DLD1 (cell line): ENCODE measurements at regions not wholly inside any gene's neighbourhood (a gene's known extent, or its start where the extent isn't known, plus 50 kb on each side); places are given as distances from the start of the nearest gene placed in this dataset.

Experiments
- in situ Hi-C: cut with HindIII; loops from 2 replicates; pipeline ENCODE4 v1.10.0; 2017; ENCODE audit warnings: low sequenced_read_pairs

DNA sequence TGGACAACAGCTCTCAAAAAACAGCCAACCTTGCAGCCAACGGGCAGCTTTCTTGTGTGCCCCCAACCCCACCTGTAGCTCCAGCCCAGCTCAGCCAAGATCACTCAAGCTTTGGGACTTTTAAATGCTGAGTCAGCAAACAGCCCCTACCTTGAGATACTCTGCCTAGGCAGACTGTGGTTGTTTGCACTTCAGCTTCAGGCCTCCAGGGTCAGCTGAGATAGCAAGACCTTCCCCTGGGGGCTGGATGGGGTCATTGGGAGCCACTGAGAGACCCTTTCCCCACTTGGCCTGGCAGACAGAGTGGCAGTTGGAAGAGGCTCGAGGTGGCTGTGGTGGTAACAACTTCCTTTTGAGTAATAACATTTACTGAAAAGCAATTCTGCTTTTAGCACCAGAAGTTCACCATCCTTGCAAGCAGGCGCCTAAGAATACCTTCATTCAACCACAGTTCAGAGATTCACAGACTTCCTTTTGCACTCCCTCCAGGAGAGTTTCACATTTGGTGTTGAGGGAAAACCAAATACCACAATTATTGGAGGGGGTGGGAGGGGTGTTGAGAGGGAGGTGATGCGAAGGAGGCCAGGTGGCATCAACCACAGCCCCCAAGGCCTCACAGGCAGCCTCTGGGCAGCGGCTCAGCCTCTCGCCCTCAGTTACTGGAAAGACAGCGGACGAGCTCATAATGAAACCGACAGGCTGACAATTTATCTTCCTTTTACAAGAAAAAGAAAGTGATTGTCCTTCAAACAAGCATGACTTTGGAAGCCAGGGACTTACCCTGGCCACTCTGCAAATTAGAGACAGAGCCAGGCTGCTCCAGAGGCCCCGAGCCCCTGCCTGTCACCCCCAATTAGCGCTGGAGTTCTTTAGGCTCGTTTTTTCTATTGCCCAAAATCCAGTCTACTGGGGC is 148.1 kb downstream of the CEBPB start:
- in situ Hi-C loops, result no loop called here

DNA sequence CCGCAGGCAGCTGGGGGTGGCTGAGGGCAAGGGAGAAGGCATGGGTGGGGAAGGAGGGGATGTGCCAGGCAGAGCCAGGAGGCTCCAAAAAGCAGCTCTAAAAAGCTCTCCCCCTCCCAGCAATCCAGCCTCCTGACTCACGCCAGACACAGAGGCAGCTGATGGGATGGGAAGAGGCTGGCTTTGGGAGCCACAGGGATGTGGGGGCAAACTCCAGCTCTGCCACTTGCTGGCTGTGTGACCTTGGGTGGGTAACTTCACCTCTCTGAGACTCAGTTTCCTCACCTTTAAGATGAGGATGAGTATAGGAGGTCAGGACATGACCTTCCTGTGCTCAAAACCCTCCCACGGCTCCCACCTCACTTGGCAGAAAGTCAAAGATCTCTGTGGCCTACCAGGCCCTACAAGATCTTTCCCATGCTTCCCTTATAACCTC is 148.9 kb downstream of the CEBPB start:
- in situ Hi-C loops, result no loop called here

- in situ Hi-C loops, result no loop called here
These were observed 149.9 kb downstream of the CEBPB start for GRCh38 chr20:50340541-50340940.

- in situ Hi-C loops, result no loop called here
These were observed 150.4 kb downstream of the CEBPB start for GRCh38 chr20:50341050-50341449.

GRCh38 chr20:50341880-50342637 is 151.4 kb downstream of the CEBPB start:
- in situ Hi-C loops, result no loop called here

DNA sequence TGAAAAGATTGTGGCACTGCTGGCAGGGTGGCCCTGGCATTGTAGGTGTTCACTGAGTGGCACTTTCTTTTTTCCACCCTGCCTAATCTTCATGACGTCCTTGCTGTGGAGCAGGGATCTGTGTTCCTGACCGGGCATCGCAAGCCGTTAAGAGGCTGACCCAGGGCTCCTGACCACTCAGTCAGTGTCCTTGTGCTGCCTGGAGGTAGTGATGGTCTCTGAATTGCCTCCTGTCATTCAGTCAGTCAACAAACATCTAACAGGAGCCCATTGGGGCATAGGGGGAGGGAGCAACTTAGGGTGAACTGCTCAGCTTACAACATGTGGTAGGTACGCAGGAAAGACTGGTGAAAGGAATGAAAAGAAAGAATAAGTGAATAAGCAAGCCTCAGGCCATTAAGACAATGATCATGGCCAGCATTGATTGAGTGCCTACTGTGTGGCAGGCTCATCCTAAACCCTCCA is 152.0 kb downstream of the CEBPB start:
- in situ Hi-C loops, result no loop called here

- in situ Hi-C loops, result no loop called here
These were observed 152.5 kb downstream of the CEBPB start for GRCh38 chr20:50343125-50343489.

DNA sequence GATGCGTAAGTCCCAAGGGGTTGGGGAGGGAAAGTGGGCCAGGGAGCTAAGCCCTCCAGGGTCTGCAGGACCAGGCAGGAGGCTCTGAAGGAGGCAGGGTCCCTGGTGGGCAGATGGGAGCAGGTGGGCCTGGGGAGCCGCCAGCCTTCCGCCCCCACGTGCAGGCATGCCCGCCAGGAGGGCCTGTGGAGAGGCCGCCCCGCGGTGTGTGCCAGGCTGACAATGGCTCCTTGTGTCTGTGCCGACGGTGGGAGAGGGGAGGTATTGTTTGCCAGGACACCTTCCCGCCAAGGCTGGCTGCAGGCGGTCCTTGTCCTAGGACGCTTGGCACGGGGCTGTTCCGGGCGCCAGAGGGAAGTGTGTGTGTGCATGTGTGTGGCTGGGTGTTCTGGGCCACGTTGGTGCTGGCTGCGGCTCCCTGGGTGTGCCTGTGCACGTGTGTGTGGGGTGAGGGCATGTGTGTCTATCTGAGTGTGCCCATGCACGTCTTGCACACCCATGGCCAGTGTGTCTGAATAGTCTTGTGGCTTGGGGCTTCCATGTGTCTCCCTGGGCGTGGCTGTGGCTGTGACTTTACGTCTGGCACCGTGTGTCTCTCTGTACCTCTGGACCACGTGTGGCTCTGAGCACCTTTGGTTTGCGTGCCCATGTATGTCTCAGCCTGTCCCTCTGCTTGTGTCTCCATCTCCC is 153.0 kb downstream of the CEBPB start:
- in situ Hi-C loops, result no loop called here

DNA sequence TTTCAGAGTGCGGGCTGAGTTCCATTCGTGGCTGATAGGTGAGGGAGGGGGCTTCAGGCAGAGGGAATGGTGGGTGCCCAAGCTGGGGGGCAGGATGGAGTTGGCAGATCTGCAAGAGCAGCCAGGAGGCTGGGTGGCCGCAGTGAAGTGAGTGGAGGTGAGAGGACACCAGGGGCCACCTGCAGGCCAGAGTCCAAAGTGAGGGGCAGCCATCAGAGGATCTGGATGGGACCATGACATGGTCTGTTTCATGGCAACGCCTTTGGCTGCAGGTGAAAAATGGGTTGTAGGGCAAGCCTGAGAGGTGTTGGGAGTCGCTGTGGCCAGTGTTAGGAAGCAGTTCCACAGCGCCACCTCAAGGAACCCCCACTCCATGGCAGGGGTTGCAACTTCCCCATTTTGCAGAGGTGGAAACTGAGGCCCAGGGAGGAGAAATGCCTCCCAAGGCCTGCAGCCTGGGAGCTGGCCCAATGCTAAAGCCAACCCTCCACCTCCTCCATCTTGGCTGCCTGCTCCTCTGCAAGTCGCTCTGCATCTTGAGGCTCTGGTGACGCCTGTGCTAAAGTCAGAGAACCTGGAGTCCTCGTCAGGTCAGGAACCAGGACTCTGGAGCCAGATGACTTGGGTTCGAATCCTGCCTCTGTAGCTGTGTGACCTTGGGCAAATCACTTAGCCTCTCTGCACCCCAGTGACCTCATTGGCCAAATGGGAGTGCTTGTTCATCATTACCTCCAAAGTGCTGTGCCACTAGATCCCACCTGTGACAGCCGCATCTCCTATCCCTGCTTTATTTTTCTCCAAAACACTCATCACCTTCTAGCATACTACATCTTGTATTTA is 153.8 kb downstream of the CEBPB start:
- in situ Hi-C loops, result no loop called here

DNA sequence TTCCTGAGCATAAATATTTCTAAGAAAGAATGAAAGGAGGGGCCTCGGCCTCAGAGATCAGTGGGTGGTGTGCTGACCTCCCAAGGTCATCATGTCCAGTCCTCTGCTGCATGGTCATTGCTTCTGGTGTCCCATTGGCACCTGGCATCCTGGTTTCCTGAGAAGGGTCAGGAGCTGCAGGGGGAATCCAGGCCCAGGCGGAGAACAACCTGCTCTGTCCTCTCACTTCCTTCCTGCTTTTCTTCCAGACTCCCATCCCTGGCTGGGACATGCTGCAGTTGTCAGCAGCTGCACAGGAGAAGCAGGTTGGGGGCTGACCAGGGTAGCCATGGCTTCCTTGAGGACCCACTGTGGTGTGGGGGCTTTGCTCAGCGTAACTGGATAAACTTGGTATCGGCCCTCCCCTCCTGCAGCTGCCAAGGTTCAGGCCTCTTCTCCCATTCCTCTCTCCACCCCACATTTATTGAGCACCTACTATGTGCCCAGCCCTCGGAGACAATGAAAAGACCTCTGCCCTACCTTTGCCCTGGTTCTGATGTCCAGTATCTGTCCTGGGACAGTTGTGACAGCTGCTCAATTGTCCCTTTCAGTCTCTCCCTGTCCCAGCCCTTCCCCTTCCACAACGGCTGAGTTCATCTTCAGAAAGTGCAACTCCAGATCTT is 155.2 kb downstream of the CEBPB start:
- in situ Hi-C loops, result no loop called here

- in situ Hi-C loops, result no loop called here
These were observed 156.0 kb downstream of the CEBPB start for GRCh38 chr20:50346374-50347283.

DNA sequence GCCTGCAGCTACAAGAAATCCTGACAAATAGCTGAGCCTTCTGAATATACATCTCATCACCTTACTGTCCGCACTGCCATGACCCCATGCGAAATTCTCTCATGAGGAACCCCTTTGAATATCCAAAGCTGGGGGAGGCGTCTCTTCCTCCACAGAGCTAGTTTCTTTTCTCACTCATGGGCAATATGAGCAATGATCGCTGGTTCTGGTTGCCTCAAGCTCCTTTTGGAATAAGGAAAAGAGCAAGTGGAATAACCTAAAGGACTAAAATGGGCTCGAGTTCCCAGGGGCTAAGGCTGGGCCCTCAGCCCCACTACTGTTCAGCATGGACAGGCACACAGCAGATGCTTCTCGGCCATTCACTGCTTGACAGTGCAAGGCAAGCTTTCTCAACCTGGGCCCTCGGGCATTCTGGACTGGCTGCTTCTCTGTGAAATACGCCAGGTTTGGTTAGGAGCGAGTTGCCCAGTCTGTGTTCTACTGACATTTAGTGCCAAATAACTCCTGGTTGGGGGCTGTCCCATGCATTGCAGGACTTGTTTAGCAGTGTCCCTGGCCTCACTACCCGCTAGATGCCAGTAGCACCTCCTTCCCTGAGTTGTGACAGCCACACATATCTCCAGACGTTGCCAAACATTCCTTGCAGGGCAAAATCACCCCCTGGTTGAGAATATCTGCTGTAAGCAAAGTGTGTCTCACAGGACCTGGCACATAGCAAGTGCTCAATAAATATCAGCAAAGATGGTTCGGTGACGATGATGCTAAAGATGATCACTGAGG is 156.8 kb downstream of the CEBPB start:
- in situ Hi-C loops, result no loop called here

DNA sequence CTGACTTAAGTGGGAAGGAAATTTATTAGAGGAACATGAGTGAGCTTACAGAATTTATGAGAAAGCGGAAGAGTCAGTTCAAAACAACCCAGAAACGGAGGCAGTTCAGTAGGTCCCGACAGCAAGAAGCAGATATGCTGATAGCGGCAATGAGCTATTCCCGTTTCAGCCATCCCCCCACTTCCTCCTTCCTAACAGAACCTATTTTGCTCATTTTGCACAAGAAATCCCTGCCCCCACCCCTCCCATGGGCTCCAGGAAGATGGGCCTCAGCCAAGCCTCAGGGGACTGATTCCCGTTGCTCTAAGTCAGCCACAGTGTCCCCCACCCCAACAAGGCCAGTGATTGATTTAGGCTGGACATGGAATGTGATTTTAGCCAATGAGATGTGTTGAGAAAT is 157.5 kb downstream of the CEBPB start:
- in situ Hi-C loops, result no loop called here

DNA sequence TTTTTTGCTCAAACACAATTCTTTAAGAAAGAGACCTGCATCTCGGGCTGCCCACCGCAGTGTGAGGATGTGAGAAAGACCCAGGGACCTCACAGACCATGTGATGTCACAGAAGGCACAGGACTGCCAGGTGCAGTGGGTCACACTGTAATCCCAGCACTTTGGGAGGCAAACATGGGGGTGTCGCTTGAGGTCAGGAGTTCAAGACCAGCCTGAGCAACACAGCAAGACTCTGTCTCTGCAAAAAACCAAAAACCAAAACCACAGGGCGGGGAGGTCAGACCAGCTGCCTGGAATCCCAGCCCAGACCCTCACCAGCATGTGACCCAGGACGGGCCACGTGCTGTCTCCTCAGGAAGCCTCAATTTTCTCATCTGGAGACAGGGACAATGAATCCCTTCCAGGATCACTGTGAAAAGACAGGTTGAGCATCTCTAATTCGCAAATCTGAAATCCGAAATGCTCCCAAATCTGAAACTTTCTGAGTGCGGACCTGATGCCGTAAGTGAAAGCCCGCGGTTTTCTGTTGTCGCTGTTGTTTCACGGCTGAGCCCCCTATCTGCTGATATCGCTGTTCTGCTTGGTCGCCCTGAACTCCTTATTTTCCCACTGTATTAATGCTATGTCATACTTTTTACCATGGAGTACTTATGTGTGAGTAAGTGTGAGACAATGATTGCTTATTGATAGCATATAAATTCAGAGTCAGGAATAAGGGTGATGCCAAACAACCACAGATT is 159.5 kb upstream of the PTPN1 start:
- in situ Hi-C loops, result no loop called here

DNA sequence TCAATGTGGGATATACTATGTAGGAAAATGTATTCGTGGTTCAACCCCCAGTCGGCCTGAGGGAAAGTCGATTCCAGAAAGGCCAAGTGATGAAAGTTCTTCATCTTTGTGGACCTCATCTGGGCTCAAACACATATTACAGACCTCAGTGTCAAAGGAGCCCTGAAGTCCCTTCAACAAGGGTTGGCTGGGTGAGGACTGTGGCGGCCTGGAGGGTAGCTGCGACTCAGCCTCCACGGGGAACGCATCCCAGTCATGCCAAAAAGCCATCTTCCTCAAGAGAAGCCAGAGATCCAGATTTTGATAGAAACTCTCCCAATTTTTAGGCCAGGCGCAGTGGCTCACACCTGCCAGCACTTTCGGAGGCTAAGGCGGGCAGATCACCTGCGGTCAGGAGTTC is 158.6 kb upstream of the PTPN1 start:
- in situ Hi-C loops, result no loop called here

GRCh38 chr20:50353289-50353961 is 156.8 kb upstream of the PTPN1 start:
- in situ Hi-C loops, result no loop called here
